Endothelial cell of umbilical vein (primary cell): ENCODE measurements at regions not wholly inside any gene's neighbourhood (a gene's known extent, or its start where the extent isn't known, plus 50 kb on each side); places are given as distances from the start of the nearest gene placed in this dataset.

Source experiments
- EZH2 ChIP-seq: IDR thresholded peaks from 2 replicates; pipeline ENCODE4 v1.6.1; 2012; ENCODE audit warnings: borderline replicate concordance, low read depth, mild to moderate bottlenecking, moderate library complexity, low read length, inconsistent platforms; ENCODE audit not compliant: severe bottlenecking
- FOS ChIP-seq: IDR thresholded peaks from 2 replicates; pipeline ENCODE4 v1.6.1; 2011; ENCODE audit warnings: mild to moderate bottlenecking, low read length, moderate library complexity, borderline replicate concordance; ENCODE audit not compliant: insufficient read depth
- GATA2 ChIP-seq: IDR thresholded peaks from 2 replicates; pipeline ENCODE4 v1.7.0; 2011; ENCODE audit warnings: low read depth, mild to moderate bottlenecking, moderate library complexity, mixed read lengths, low read length; ENCODE audit not compliant: insufficient read length, insufficient read depth
- JUN ChIP-seq: IDR thresholded peaks from 2 replicates; pipeline ENCODE4 v1.6.1; 2011; ENCODE audit warnings: borderline replicate concordance, low read depth; ENCODE audit not compliant: insufficient read length, insufficient read depth
- MAX ChIP-seq: IDR thresholded peaks from 2 replicates; pipeline ENCODE4 v1.6.1; 2011; ENCODE audit not compliant: insufficient read depth, insufficient read length
- MYC ChIP-seq: IDR thresholded peaks from one replicate; pipeline ENCODE4 v1.6.1; 2011; ENCODE audit warnings: mild to moderate bottlenecking, low read depth, low read length
- POLR2A ChIP-seq: IDR thresholded peaks from 2 replicates; pipeline ENCODE4 v1.6.1; 2012; ENCODE audit warnings: low read depth, mild to moderate bottlenecking, control low read depth, low read length
- POLR2AphosphoS5 ChIP-seq: IDR thresholded peaks from 2 replicates; pipeline ENCODE4 v1.6.1; 2012; ENCODE audit warnings: low read depth, mild to moderate bottlenecking, control low read depth, low read length, moderate library complexity; ENCODE audit not compliant: insufficient read depth
- TF ChIP-seq, protein P1 (sequence below), 2 donors: IDR thresholded peaks; 1 replicate in 1 of 2; 2 replicates in 1 of 2; pipeline ENCODE4 v1.5.1; 2011; ENCODE audit warnings: low read length in 2 of 2, mild to moderate bottlenecking in 2 of 2, moderate library complexity in 2 of 2, control low read depth in 1 of 2, inconsistent platforms in 1 of 2, low read depth in 1 of 2; ENCODE audit not compliant: insufficient read depth in 1 of 2; ENCODE audit errors: extremely low read depth in 1 of 2

- TF ChIP-seq, protein P1, sequence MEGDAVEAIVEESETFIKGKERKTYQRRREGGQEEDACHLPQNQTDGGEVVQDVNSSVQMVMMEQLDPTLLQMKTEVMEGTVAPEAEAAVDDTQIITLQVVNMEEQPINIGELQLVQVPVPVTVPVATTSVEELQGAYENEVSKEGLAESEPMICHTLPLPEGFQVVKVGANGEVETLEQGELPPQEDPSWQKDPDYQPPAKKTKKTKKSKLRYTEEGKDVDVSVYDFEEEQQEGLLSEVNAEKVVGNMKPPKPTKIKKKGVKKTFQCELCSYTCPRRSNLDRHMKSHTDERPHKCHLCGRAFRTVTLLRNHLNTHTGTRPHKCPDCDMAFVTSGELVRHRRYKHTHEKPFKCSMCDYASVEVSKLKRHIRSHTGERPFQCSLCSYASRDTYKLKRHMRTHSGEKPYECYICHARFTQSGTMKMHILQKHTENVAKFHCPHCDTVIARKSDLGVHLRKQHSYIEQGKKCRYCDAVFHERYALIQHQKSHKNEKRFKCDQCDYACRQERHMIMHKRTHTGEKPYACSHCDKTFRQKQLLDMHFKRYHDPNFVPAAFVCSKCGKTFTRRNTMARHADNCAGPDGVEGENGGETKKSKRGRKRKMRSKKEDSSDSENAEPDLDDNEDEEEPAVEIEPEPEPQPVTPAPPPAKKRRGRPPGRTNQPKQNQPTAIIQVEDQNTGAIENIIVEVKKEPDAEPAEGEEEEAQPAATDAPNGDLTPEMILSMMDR (IDR thresholded peaks at IDR 0.05; ENCODE audit: extremely low read depth in 1 of 2, insufficient read depth in 1 of 2, low read depth in 1 of 2, low read length in 2 of 2) = no peak
- no peak for TF ChIP-seq POLR2A
- TF ChIP-seq EZH2 = no peak
- no peak for TF ChIP-seq POLR2AphosphoS5
- TF ChIP-seq MYC = no peak
- TF ChIP-seq MAX = no peak
- no peak for TF ChIP-seq GATA2
- TF ChIP-seq FOS = no peak
- no peak for TF ChIP-seq JUN
These were observed 123.5 kb upstream of the LAMA2 start for GRCh38 chr6:128759447-128759846.
